ENCODE measurements at regions not wholly inside any gene's neighbourhood (a gene's known extent, or its start where the extent isn't known, plus 50 kb on each side); places are given as distances from the start of the nearest gene placed in this dataset.

DNA sequence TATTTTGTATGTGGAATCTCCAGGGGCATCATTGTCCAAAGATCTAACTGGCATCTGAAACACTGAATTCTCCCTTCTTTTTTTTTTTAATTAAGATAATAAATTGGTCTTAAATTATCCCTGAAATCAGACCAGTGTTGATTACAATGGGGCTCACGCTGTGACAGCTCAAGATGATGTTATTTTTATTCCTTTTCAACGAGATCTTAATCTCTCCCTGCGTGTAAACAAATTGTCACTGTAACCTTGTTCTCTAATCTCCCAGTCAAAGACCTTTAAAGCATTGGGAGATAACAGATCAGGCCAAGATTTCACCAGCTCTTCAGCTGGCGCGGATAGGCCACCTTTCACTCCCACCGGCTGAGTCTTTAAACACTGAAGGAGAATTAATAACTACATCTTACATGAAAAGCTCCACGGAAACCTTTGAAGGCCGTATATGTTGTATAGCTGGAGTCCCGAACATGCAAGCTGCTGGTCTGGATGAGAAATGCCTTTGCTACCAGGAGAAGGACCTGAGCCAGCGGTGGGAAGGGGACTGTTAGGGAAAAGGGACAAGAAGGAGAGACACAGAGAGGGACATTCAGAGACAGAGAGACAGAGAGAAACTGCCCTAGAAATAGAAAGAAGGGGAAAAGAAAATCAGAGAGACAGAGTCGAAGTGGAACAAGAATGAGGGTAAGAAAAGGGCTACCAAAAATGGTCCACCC, 418.8 kb upstream of the NR2F2 start:
- no peak for TF ChIP-seq PPARA (CRISPR knock-in tag; IDR thresholded peaks at IDR 0.05; ENCODE audit: borderline replicate concordance)
- no peak for TF ChIP-seq RARB (CRISPR knock-in tag; IDR thresholded peaks at IDR 0.05)
- TF ChIP-seq ISL1 (CRISPR knock-in tag; IDR thresholded peaks at IDR 0.05): no peak
- no peak for TF ChIP-seq GLIS3 (CRISPR knock-in tag; IDR thresholded peaks at IDR 0.05)
- TF ChIP-seq ARNTL (CRISPR knock-in tag; IDR thresholded peaks at IDR 0.05; ENCODE audit: borderline replicate concordance, low read depth): no peak
- TF ChIP-seq TOX (CRISPR knock-in tag; IDR thresholded peaks at IDR 0.05; ENCODE audit: borderline replicate concordance): no peak
- TF ChIP-seq, protein P1, sequence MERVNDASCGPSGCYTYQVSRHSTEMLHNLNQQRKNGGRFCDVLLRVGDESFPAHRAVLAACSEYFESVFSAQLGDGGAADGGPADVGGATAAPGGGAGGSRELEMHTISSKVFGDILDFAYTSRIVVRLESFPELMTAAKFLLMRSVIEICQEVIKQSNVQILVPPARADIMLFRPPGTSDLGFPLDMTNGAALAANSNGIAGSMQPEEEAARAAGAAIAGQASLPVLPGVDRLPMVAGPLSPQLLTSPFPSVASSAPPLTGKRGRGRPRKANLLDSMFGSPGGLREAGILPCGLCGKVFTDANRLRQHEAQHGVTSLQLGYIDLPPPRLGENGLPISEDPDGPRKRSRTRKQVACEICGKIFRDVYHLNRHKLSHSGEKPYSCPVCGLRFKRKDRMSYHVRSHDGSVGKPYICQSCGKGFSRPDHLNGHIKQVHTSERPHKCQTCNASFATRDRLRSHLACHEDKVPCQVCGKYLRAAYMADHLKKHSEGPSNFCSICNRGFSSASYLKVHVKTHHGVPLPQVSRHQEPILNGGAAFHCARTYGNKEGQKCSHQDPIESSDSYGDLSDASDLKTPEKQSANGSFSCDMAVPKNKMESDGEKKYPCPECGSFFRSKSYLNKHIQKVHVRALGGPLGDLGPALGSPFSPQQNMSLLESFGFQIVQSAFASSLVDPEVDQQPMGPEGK (CRISPR knock-in tag; IDR thresholded peaks at IDR 0.05; ENCODE audit: borderline replicate concordance): no peak
- no peak for ATAC-seq

DNA sequence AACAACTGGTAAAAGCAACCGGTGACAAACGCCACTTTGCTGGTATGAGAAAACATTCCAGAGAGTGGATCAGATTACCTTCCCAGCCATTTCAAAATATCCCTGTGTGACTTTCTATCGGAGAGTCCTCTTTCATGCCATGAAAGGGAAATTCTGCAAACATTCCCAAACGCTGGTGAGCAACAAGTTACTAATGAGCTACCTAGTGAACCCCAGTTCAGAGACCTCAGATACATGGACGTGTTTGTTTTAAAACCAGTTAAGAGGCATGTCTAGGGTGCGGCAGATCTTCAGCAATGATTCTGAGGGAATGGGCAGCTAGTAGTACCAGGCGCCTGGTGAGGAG, 418.2 kb upstream of the NR2F2 start:
- ATAC-seq: no peak
- TF ChIP-seq POU6F1 (CRISPR knock-in tag; IDR thresholded peaks at IDR 0.05; ENCODE audit: borderline replicate concordance, low read depth) (no peak), GLIS3 (CRISPR knock-in tag; IDR thresholded peaks at IDR 0.05) (no peak), ZNF565 (CRISPR knock-in tag; conservative IDR thresholded peaks at IDR 0.05; ENCODE audit: low read depth) (no peak), ESRRG (CRISPR knock-in tag; IDR thresholded peaks at IDR 0.05) (no peak), ZFP3 (CRISPR knock-in tag; IDR thresholded peaks at IDR 0.05) (no peak), TSHZ2 (CRISPR knock-in tag; IDR thresholded peaks at IDR 0.05) (no peak), OSR1 (CRISPR knock-in tag; IDR thresholded peaks at IDR 0.05) (no peak), SNAI2 (CRISPR knock-in tag; IDR thresholded peaks at IDR 0.05) (no peak)
- TF ChIP-seq, protein P1 (CRISPR knock-in tag; IDR thresholded peaks at IDR 0.05; ENCODE audit: borderline replicate concordance): no peak

DNA sequence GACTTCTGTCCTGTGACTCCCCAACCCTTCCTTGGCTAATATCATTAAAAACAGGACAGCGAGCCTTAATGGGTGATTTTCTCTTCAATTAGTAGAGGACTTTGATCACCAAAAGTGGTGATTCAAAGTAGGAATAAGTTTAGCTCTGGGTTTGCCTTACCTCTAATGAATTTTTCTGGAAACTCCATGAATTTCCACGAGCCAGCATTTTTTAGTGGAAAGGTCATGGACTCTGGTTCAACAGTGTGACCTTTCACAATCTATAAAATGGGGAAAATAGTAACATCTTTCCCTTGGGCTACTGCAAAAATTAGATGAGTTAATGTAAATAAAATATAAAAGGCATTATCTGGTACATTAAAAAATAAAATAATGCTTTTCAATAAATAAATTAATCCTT, 417.8 kb upstream of the NR2F2 start:
- TF ChIP-seq RARB (CRISPR knock-in tag; IDR thresholded peaks at IDR 0.05) (no peak), CSDC2 (CRISPR knock-in tag; IDR thresholded peaks at IDR 0.05) (no peak), ISL1 (CRISPR knock-in tag; IDR thresholded peaks at IDR 0.05) (no peak)
- TF ChIP-seq, protein P1 (CRISPR knock-in tag; IDR thresholded peaks at IDR 0.05; ENCODE audit: borderline replicate concordance): no peak
- ATAC-seq: no peak

- no peak for ATAC-seq
- no peak for TF ChIP-seq SNAI2 (CRISPR knock-in tag; IDR thresholded peaks at IDR 0.05)
- TF ChIP-seq, protein P2, sequence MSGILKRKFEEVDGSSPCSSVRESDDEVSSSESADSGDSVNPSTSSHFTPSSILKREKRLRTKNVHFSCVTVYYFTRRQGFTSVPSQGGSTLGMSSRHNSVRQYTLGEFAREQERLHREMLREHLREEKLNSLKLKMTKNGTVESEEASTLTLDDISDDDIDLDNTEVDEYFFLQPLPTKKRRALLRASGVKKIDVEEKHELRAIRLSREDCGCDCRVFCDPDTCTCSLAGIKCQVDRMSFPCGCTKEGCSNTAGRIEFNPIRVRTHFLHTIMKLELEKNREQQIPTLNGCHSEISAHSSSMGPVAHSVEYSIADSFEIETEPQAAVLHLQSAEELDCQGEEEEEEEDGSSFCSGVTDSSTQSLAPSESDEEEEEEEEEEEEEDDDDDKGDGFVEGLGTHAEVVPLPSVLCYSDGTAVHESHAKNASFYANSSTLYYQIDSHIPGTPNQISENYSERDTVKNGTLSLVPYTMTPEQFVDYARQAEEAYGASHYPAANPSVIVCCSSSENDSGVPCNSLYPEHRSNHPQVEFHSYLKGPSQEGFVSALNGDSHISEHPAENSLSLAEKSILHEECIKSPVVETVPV (CRISPR knock-in tag; IDR thresholded peaks at IDR 0.05): no peak
- no peak for TF ChIP-seq OSR1 (CRISPR knock-in tag; IDR thresholded peaks at IDR 0.05)
- no peak for TF ChIP-seq PPARA (CRISPR knock-in tag; IDR thresholded peaks at IDR 0.05; ENCODE audit: borderline replicate concordance)
- TF ChIP-seq TOX (CRISPR knock-in tag; IDR thresholded peaks at IDR 0.05; ENCODE audit: borderline replicate concordance): no peak
- no peak for TF ChIP-seq TSHZ2 (CRISPR knock-in tag; IDR thresholded peaks at IDR 0.05)
- no peak for TF ChIP-seq ZFP30 (CRISPR knock-in tag; IDR thresholded peaks at IDR 0.05)
- no peak for TF ChIP-seq CREB5 (CRISPR knock-in tag; IDR thresholded peaks at IDR 0.05; ENCODE audit: low read depth)
Observed at GRCh38 chr15:95916568-95916967, 413.9 kb upstream of the NR2F2 start.

All from SK-N-SH treated with all-trans-retinoic acid at 6 μM for 48 hours (cell line).